ENCODE measurements at regions not wholly inside any gene's neighbourhood (a gene's known extent, or its start where the extent isn't known, plus 50 kb on each side); places are given as distances from the start of the nearest gene placed in this dataset.

- Mint-ChIP-seq H3K4me1 (ENCODE audit: low read depth) (no peaks in the 10 kb centered on the region), H3K4me3 (ENCODE audit: low read depth) (no peak overlapping the region), H3K27me3 (ENCODE audit: low read depth) (no peaks in the 10 kb centered on the region), H3K9me3 (no peaks in the 10 kb centered on the region), H3K36me3 (ENCODE audit: low read depth) (no peaks in the 10 kb centered on the region), H3K27ac (no peak overlapping the region)
- intact Hi-C loops (cut with micrococcal nuclease): no loop called here
- no peak for DNase-seq (ENCODE audit: low spot score)
Measured at GRCh38 chr13:59343993-59344822, 819.5 kb downstream of the DIAPH3 start.

- no peaks in the 10 kb centered on the region for H3K4me1 Mint-ChIP-seq (ENCODE audit: low read depth)
- H3K9me3 Mint-ChIP-seq: no peaks in the 10 kb centered on the region
- no peak for DNase-seq (ENCODE audit: low spot score)
- H3K4me3 Mint-ChIP-seq (ENCODE audit: low read depth): no peak overlapping the region
- H3K36me3 Mint-ChIP-seq (ENCODE audit: low read depth): no peaks in the 10 kb centered on the region
- H3K27ac Mint-ChIP-seq: no peak overlapping the region
- H3K27me3 Mint-ChIP-seq (ENCODE audit: low read depth): no peaks in the 10 kb centered on the region
- intact Hi-C loops (cut with micrococcal nuclease): no loop called here
Measured at GRCh38 chr13:59345311-59345710, 818.4 kb downstream of the DIAPH3 start.

GRCh38 chr13:59346999-59347723 is 816.6 kb downstream of the DIAPH3 start:
- no peak overlapping the region for H3K4me3 Mint-ChIP-seq (ENCODE audit: low read depth)
- intact Hi-C loops (cut with micrococcal nuclease): no loop called here
- no peak overlapping the region for H3K27ac Mint-ChIP-seq
- no peaks in the 10 kb centered on the region for H3K9me3 Mint-ChIP-seq
- no peaks in the 10 kb centered on the region for H3K36me3 Mint-ChIP-seq (ENCODE audit: low read depth)
- no peak for DNase-seq (ENCODE audit: low spot score)
- no peaks in the 10 kb centered on the region for H3K4me1 Mint-ChIP-seq (ENCODE audit: low read depth)
- H3K27me3 Mint-ChIP-seq (ENCODE audit: low read depth): no peaks in the 10 kb centered on the region

DNA sequence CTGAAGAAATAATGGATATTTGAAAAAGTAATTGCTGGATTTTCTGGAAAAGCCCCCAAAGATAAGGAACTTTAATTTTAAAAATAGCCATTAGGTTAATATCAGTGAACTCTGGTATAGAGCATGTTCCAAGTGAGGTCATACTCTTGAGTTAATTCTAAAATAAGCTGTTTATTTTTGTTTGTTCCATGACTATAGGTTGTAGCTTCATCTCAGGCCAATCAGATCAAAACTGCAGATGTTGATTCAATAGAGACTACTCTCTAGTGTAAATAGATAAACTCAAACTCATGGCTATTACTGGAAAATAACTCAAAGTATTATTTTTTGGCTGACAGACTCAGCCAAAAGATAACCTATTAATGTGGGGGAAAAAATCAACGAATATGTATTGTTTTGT is 815.1 kb downstream of the DIAPH3 start:
- Mint-ChIP-seq H3K4me3 (ENCODE audit: low read depth) (no peak overlapping the region), H3K36me3 (ENCODE audit: low read depth) (no peaks in the 10 kb centered on the region), H3K27me3 (ENCODE audit: low read depth) (no peaks in the 10 kb centered on the region), H3K4me1 (ENCODE audit: low read depth) (no peaks in the 10 kb centered on the region), H3K9me3 (no peaks in the 10 kb centered on the region), H3K27ac (no peak overlapping the region)
- no peak for DNase-seq (ENCODE audit: low spot score)
- intact Hi-C loops (cut with micrococcal nuclease): no loop called here

DNA sequence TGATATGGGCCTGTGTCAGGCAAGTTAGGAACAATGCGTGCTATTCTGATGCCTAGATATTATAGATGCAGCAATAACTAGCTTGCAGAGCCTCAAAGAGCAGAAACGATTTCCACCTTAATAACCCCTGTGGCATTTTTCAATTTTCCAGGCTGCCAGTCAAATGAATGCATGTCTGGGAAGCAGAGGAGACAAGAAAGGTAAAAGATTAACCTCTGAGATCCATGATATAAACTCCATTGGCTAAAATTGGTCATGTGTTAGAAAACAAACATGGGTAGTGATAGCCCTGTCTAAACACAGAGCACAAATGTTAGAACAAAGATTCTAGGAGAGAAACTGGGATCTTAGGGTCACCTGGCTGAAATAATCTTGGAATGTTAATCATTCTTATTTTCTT is 811.1 kb downstream of the DIAPH3 start:
- no peaks in the 10 kb centered on the region for H3K4me1 Mint-ChIP-seq (ENCODE audit: low read depth)
- no peak overlapping the region for H3K4me3 Mint-ChIP-seq (ENCODE audit: low read depth)
- no peak overlapping the region for H3K27ac Mint-ChIP-seq
- H3K27me3 Mint-ChIP-seq (ENCODE audit: low read depth): no peaks in the 10 kb centered on the region
- no peak for DNase-seq (ENCODE audit: low spot score)
- no peaks in the 10 kb centered on the region for H3K9me3 Mint-ChIP-seq
- intact Hi-C loops (cut with micrococcal nuclease): no loop called here
- no peaks in the 10 kb centered on the region for H3K36me3 Mint-ChIP-seq (ENCODE audit: low read depth)

DNA sequence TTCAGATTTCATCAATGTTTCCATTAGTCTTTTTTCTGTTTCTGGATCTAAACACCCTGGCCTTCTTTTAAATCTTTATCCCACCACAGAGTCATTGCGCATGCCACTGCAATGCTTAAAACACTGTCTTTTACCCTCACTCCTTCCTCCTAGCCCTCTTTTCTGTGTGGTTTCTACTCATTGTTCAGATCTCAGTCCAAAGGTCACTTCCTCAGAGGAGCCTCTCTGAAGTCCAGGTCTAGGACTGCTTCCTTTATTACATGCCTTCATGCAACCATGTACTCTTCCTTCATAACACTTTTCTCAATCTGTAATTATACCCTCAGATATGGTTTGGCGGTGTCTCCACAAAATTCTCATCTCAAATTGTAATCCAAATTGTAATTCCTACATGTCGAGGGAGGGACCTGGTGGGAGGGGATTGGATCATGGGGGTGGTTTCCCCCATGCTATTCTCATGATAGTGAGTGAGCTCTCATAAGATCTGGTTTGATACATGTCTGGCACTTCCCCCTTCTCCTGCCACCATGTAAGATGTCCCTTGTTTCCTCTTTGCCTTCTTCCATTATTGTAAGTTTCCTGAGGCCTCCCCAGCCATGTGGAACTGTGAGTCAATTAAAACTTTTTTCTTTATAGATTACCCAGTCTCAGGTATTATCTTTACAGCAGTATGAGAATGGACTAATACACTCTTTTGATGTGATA is 808.9 kb downstream of the DIAPH3 start:
- no peak for DNase-seq (ENCODE audit: low spot score)
- intact Hi-C loops (cut with micrococcal nuclease): no loop called here
- no peaks in the 10 kb centered on the region for H3K4me1 Mint-ChIP-seq (ENCODE audit: low read depth)
- H3K4me3 Mint-ChIP-seq (ENCODE audit: low read depth): no peak overlapping the region
- H3K27me3 Mint-ChIP-seq (ENCODE audit: low read depth): no peaks in the 10 kb centered on the region
- no peaks in the 10 kb centered on the region for H3K36me3 Mint-ChIP-seq (ENCODE audit: low read depth)
- no peaks in the 10 kb centered on the region for H3K9me3 Mint-ChIP-seq
- H3K27ac Mint-ChIP-seq: no peak overlapping the region

- no peaks in the 10 kb centered on the region for H3K27me3 Mint-ChIP-seq (ENCODE audit: low read depth)
- H3K36me3 Mint-ChIP-seq (ENCODE audit: low read depth): no peaks in the 10 kb centered on the region
- intact Hi-C loops (cut with micrococcal nuclease): no loop called here
- DNase-seq (ENCODE audit: low spot score): no peak
- H3K4me3 Mint-ChIP-seq (ENCODE audit: low read depth): no peak overlapping the region
- H3K27ac Mint-ChIP-seq: no peak overlapping the region
- H3K4me1 Mint-ChIP-seq (ENCODE audit: low read depth): peaks cover 2% of the 10 kb centered on the region
- H3K9me3 Mint-ChIP-seq: no peaks in the 10 kb centered on the region
Measured at GRCh38 chr13:59356607-59357006, 807.1 kb downstream of the DIAPH3 start.

DNA sequence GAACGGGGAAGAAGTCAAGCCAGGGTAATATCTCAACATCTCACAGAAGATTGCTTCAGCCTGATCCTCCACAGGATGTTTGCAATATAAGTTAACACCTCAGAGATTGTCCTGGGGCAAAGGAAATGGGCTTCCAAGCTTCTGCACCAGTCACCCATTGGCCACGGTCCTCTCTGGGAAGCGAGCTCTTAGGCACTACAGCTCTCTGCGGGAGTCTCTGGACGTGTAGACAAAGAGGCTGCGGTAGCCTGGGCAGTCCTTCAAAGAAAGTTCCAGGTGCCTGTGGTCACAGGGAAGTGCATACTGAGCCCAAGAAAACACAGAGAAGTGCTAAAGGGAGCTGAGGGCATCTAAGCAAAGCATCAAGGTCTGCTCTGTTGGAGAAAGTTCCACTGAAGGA is 805.7 kb downstream of the DIAPH3 start:
- H3K4me1 Mint-ChIP-seq (ENCODE audit: low read depth): peaks cover 2% of the 10 kb centered on the region
- DNase-seq (ENCODE audit: low spot score): no peak
- H3K27ac Mint-ChIP-seq: no peak overlapping the region
- H3K4me3 Mint-ChIP-seq (ENCODE audit: low read depth): no peak overlapping the region
- no peaks in the 10 kb centered on the region for H3K27me3 Mint-ChIP-seq (ENCODE audit: low read depth)
- H3K36me3 Mint-ChIP-seq (ENCODE audit: low read depth): no peaks in the 10 kb centered on the region
- intact Hi-C loops (cut with micrococcal nuclease): no loop called here
- no peaks in the 10 kb centered on the region for H3K9me3 Mint-ChIP-seq

- Mint-ChIP-seq H3K4me3 (ENCODE audit: low read depth) (no peak overlapping the region), H3K27me3 (ENCODE audit: low read depth) (no peaks in the 10 kb centered on the region), H3K4me1 (ENCODE audit: low read depth) (peaks cover 2% of the 10 kb centered on the region), H3K27ac (no peak overlapping the region), H3K9me3 (no peaks in the 10 kb centered on the region), H3K36me3 (ENCODE audit: low read depth) (no peaks in the 10 kb centered on the region)
- intact Hi-C loops (cut with micrococcal nuclease): no loop called here
- DNase-seq (ENCODE audit: low spot score): no peak
Measured at GRCh38 chr13:59360108-59360507, 803.6 kb downstream of the DIAPH3 start.

DNA sequence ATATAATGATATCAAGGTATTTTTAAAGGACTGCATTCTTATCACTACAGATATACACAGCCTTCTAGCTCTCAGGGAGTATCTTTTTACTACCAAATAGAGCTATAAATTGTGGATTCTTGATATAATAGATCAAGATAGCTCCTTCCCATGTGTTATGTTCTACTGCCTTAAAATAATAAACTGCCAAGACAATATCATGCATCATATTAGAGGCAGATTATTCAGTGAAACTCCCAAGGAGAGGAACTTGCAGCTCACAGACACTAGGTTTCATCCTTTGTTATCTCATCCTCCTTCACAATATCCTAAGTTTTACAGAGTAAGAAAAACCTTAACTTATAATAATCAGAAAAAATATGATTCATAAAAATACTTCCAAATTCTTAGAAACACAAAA is 802.8 kb downstream of the DIAPH3 start:
- Mint-ChIP-seq H3K4me1 (ENCODE audit: low read depth) (peaks cover 2% of the 10 kb centered on the region), H3K27ac (no peak overlapping the region), H3K4me3 (ENCODE audit: low read depth) (no peak overlapping the region), H3K36me3 (ENCODE audit: low read depth) (no peaks in the 10 kb centered on the region), H3K27me3 (ENCODE audit: low read depth) (no peaks in the 10 kb centered on the region), H3K9me3 (no peaks in the 10 kb centered on the region)
- intact Hi-C loops (cut with micrococcal nuclease): no loop called here
- DNase-seq (ENCODE audit: low spot score): no peak

- DNase-seq (ENCODE audit: low spot score): no peak
- peaks cover 2% of the 10 kb centered on the region for H3K4me1 Mint-ChIP-seq (ENCODE audit: low read depth)
- no peaks in the 10 kb centered on the region for H3K27me3 Mint-ChIP-seq (ENCODE audit: low read depth)
- H3K4me3 Mint-ChIP-seq (ENCODE audit: low read depth): no peak overlapping the region
- H3K36me3 Mint-ChIP-seq (ENCODE audit: low read depth): no peaks in the 10 kb centered on the region
- intact Hi-C loops (cut with micrococcal nuclease): no loop called here
- H3K27ac Mint-ChIP-seq: no peak overlapping the region
- H3K9me3 Mint-ChIP-seq: no peaks in the 10 kb centered on the region
Measured at GRCh38 chr13:59363313-59363712, 800.4 kb downstream of the DIAPH3 start.

DNA sequence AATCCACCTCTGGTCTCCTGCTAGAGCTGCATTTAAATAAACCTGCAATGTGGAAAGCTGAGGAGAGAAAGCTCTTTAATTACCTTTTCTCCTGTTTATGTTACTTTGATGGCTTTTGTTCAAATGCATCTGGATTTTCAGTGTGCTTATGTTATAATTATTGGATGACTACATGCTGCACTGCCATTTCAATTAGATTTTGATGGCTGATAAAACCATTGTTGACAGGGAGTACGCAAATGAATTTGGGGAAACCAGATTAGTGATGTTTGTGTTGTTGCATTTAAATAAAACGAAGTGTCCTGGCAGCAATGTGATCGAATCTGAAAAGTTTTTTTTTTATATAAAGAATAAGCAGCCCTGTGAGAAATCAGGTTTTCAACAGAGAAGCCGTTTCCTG is 799.8 kb downstream of the DIAPH3 start:
- Mint-ChIP-seq H3K27ac (no peak overlapping the region), H3K4me1 (ENCODE audit: low read depth) (peaks cover 2% of the 10 kb centered on the region), H3K27me3 (ENCODE audit: low read depth) (no peaks in the 10 kb centered on the region), H3K36me3 (ENCODE audit: low read depth) (no peaks in the 10 kb centered on the region), H3K4me3 (ENCODE audit: low read depth) (no peak overlapping the region), H3K9me3 (no peaks in the 10 kb centered on the region)
- intact Hi-C loops (cut with micrococcal nuclease): no loop called here
- DNase-seq (ENCODE audit: low spot score): no peak

DNA sequence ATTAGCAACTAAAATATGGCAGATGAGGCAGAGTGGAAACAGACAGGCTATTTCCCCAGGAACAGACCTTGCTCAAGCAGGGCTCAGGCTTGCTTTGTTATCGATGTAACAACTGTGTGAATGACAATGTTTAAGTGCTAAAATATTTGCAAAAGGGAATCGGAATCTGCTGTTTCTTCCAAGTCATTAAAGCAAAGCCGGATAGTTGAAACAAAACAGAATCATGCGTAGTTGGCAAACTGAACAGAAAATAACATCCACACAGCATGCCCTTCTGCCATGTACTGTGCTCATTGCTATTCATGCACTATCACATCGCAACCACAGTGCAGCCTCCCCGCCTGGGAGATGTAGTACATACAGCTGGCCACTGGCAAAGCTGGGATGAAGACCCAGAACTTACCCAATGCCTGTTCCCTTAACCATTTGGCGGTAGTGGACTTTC is 799.1 kb downstream of the DIAPH3 start:
- Mint-ChIP-seq H3K9me3 (no peaks in the 10 kb centered on the region), H3K27ac (no peak overlapping the region), H3K4me3 (ENCODE audit: low read depth) (no peak overlapping the region)

More for the DNA sequence above, 799.1 kb downstream of the DIAPH3 start:
- Mint-ChIP-seq H3K27me3 (ENCODE audit: low read depth) (no peaks in the 10 kb centered on the region), H3K4me1 (ENCODE audit: low read depth) (peaks cover 2% of the 10 kb centered on the region), H3K36me3 (ENCODE audit: low read depth) (no peaks in the 10 kb centered on the region)
- intact Hi-C loops (cut with micrococcal nuclease): no loop called here
- no peak for DNase-seq (ENCODE audit: low spot score)

Measured in activated T-helper 2 cell treated with anti-CD3 and anti-CD28 coated beads, Interferon-gamma antibody, Interleukin-2, Interleukin-4, amounts not matched to agents 10 μg/mL and 5 μg/mL and 100 μg/mL, durations not matched to agents 14 hours and 24 hours and 36 hours (primary cell).